CD14-positive monocyte (primary cell): ENCODE measurements at regions not wholly inside any gene's neighbourhood (a gene's known extent, or its start where the extent isn't known, plus 50 kb on each side); places are given as distances from the start of the nearest gene placed in this dataset.

Source experiments
- DNase-seq, 3 donors: peaks; one replicate each; pipeline ENCODE4 v3.0.0-alpha.2; 2011 to 2022
- H2AFZ ChIP-seq: 2 replicates; pipeline ENCODE4 v1.6.0; 2012; ENCODE audit warnings: mild to moderate bottlenecking, low read depth, low read length, inconsistent platforms; ENCODE audit not compliant: insufficient read depth, poor library complexity, severe bottlenecking
- H3K27ac ChIP-seq, 2 donors: 1 replicate in 1 of 2; 2 replicates in 1 of 2; pipeline ENCODE4 v1.5.1; 2012 to 2013; ENCODE audit warnings: low read length in 2 of 2, control low read depth in 1 of 2, inconsistent platforms in 1 of 2, low read depth in 1 of 2, mild to moderate bottlenecking in 1 of 2
- H3K27me3 ChIP-seq, 2 donors: one replicate each; pipeline versions ENCODE4 v1.6.0 to v1.6.1; 2011 to 2013; ENCODE audit warnings: low read length in 2 of 2; ENCODE audit not compliant: control insufficient read depth in 2 of 2, insufficient read depth in 2 of 2
- H3K36me3 ChIP-seq, 2 donors: replicated peaks in 1 of 2; 1 replicate in 1 of 2; 2 replicates in 1 of 2; pipeline versions ENCODE4 v1.5.1 to v1.6.1; 2012 to 2013; ENCODE audit warnings: low read length in 2 of 2, control low read depth in 1 of 2, inconsistent platforms in 1 of 2, mild to moderate bottlenecking in 1 of 2; ENCODE audit not compliant: insufficient read depth in 2 of 2, control insufficient read depth in 1 of 2
- H3K4me1 ChIP-seq, 2 donors: 1 replicate in 1 of 2; 2 replicates in 1 of 2; pipeline versions ENCODE4 v1.5.1 to v1.6.1; 2012 to 2013; ENCODE audit warnings: low read length in 2 of 2, control low read depth in 1 of 2, inconsistent platforms in 1 of 2, mild to moderate bottlenecking in 1 of 2, moderate library complexity in 1 of 2; ENCODE audit not compliant: insufficient read depth in 2 of 2, control insufficient read depth in 1 of 2
- H3K4me2 ChIP-seq: replicated peaks from 2 replicates; pipeline ENCODE3; 2012; ENCODE audit warnings: low read length, moderate library complexity, mild to moderate bottlenecking; ENCODE audit not compliant: poor library complexity, severe bottlenecking; ENCODE audit errors: extremely low read depth
- H3K4me3 ChIP-seq, 3 experiments: fragments of 200-600 bp in 1 of 3; sonication (generic) in 1 of 3; replicated peaks in 1 of 3; 1 replicate in 2 of 3; 2 replicates in 1 of 3; pipeline ENCODE4 v1.5.1; 2011 to 2013; ENCODE audit warnings: low read length in 3 of 3, mild to moderate bottlenecking in 3 of 3, control low read depth in 2 of 3, low read depth in 2 of 3, inconsistent platforms in 1 of 3, moderate library complexity in 1 of 3
- H3K79me2 ChIP-seq: 2 replicates; pipeline ENCODE4 v1.6.0; 2012; ENCODE audit warnings: mild to moderate bottlenecking, control low read depth, inconsistent platforms, low read length, moderate library complexity; ENCODE audit not compliant: insufficient read depth
- H3K9ac ChIP-seq: 2 replicates; pipeline ENCODE4 v1.6.0; 2017; ENCODE audit warnings: low read length, mild to moderate bottlenecking; ENCODE audit not compliant: insufficient read depth, poor library complexity, severe bottlenecking
- H3K9me3 ChIP-seq, 2 donors: replicated peaks in 1 of 2; 1 replicate in 1 of 2; 2 replicates in 1 of 2; pipeline versions ENCODE4 v1.5.1 to v1.6.1; 2012 to 2013; ENCODE audit warnings: low read length in 2 of 2, control low read depth in 1 of 2; ENCODE audit not compliant: control insufficient read depth in 1 of 2, insufficient read depth in 1 of 2
- H4K20me1 ChIP-seq: 2 replicates; pipeline ENCODE4 v1.6.0; 2012; ENCODE audit warnings: mild to moderate bottlenecking, low read length, control low read depth, moderate library complexity; ENCODE audit not compliant: insufficient read depth
- H3K27ac Mint-ChIP-seq, 7 donors: one replicate each; pipeline ENCODE4 v1.8.0; 2020; ENCODE audit warnings: mild to moderate bottlenecking in 7 of 7, mixed read lengths in 7 of 7, moderate library complexity in 6 of 7, inconsistent platforms in 2 of 7
- H3K27me3 Mint-ChIP-seq, 3 donors: one replicate each; pipeline ENCODE4 v1.8.0; 2021 to 2022; ENCODE audit warnings: low read depth in 3 of 3, mild to moderate bottlenecking in 3 of 3, mixed read lengths in 3 of 3, moderate library complexity in 3 of 3, inconsistent platforms in 1 of 3
- H3K36me3 Mint-ChIP-seq, 2 donors: one replicate each; pipeline ENCODE4 v1.8.0; 2020; ENCODE audit warnings: mixed read lengths in 2 of 2, inconsistent platforms in 1 of 2, mild to moderate bottlenecking in 1 of 2
- H3K4me1 Mint-ChIP-seq: one replicate; pipeline ENCODE4 v1.8.0; 2020; ENCODE audit warnings: mild to moderate bottlenecking, mixed read lengths
- H3K4me3 Mint-ChIP-seq, 2 donors: one replicate each; pipeline ENCODE4 v1.8.0; 2020; ENCODE audit warnings: mild to moderate bottlenecking in 2 of 2, mixed read lengths in 2 of 2, moderate library complexity in 1 of 2
- H3K9me3 Mint-ChIP-seq, 7 donors: one replicate each; pipeline ENCODE4 v1.8.0; 2020 to 2022; ENCODE audit warnings: mixed read lengths in 7 of 7, mild to moderate bottlenecking in 6 of 7, moderate library complexity in 6 of 7, inconsistent platforms in 2 of 7
- WGBS: methylation state at CpG from one replicate; pipeline ENCODE4 v1.1.5; 2013; ENCODE audit warnings: missing lambda C conversion rate; ENCODE audit not compliant: insufficient coverage; 5-methylcytosine and 5-hydroxymethylcytosine counted together
- intact Hi-C, 2 donors: fragments of 100-400 bp; cut with micrococcal nuclease; formaldehyde crosslinking; loops; one replicate each; pipeline versions ENCODE4 v1.15.0 to v1.15.1; 2023
- TF ChIP-seq, protein P1 (sequence below): fragments of 200-600 bp; IDR thresholded peaks from one replicate; pipeline ENCODE4 v1.8.0; 2022; ENCODE audit warnings: antibody characterized with exemption, mild to moderate bottlenecking

DNA sequence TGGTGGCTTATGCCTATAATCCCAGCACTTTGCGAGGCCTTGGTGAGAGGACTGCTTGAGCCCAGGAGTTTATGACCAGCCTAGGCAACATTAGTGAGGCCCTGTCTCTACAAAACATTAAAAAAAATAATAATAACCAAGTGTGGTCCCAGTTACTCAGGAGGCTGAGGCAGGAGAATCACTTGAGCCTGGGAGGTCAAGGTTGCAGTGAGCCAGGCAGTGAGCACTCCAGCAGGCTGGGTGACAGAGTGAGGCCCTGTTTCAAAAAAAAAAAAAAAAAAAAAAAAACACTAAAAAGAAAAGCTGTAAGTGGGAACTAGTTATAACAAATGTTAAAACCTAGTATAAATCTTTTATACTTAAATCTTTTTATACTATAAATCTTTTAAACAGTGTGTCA is 146.2 kb upstream of the ITGA4 start:
- peak overlapping the region in 4 of 7 donors; percentile 41 to 70 (median 62) for H3K27ac Mint-ChIP-seq
- H3K36me3 Mint-ChIP-seq: no peaks in the 10 kb centered on the region
- no peaks in the 10 kb centered on the region for H3K27me3 Mint-ChIP-seq
- Histone ChIP-seq H3K79me2 (no peaks in the 10 kb centered on the region), H3K27ac (peak overlapping the region; percentile 23 to 59), H3K9ac (no peak overlapping the region), H3K4me3 (no peak overlapping the region), H2AFZ (no peak overlapping the region), H3K4me1 (peaks cover 61 to 80% of the 10 kb centered on the region in 2 donors), H3K27me3 (no peaks in the 10 kb centered on the region), H4K20me1 (no peaks in the 10 kb centered on the region), H3K4me2 (no peak overlapping the region), H3K9me3 (no peaks in the 10 kb centered on the region), H3K36me3 (no peaks in the 10 kb centered on the region)
- DNase-seq: no peak
- H3K4me1 Mint-ChIP-seq: peaks cover 74% of the 10 kb centered on the region
- TF ChIP-seq, protein P1, sequence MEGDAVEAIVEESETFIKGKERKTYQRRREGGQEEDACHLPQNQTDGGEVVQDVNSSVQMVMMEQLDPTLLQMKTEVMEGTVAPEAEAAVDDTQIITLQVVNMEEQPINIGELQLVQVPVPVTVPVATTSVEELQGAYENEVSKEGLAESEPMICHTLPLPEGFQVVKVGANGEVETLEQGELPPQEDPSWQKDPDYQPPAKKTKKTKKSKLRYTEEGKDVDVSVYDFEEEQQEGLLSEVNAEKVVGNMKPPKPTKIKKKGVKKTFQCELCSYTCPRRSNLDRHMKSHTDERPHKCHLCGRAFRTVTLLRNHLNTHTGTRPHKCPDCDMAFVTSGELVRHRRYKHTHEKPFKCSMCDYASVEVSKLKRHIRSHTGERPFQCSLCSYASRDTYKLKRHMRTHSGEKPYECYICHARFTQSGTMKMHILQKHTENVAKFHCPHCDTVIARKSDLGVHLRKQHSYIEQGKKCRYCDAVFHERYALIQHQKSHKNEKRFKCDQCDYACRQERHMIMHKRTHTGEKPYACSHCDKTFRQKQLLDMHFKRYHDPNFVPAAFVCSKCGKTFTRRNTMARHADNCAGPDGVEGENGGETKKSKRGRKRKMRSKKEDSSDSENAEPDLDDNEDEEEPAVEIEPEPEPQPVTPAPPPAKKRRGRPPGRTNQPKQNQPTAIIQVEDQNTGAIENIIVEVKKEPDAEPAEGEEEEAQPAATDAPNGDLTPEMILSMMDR: no peak
- intact Hi-C loops: no loop called here
- 100% methylated on average over 1 of the region's 1 CpG for WGBS
- no peaks in the 10 kb centered on the region for H3K9me3 Mint-ChIP-seq
- H3K4me3 Mint-ChIP-seq: no peak overlapping the region

DNA sequence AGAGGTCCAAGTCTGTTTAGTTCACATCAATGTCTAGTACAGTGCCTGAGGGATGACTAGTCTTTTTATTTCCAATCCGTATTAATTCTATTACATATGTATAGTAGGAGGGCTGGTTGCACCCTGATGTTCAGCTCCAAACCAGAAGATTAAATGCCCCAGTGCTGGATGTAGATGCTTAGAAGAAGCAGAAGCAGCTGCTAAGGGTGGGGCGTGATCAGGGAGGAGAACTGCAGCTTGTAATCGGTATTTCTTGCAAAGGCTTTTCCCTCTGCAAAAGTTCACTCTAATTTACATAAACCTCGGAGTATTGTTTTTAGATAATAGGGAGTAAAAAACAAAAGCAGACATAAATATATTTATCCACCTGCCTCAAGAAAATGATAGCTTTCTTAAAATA is 145.3 kb upstream of the ITGA4 start:
- H3K4me2 ChIP-seq: peak overlapping the region; percentile 60
- H3K9me3 ChIP-seq: no peaks in the 10 kb centered on the region
- no CpG with 5 or more reads among the region's 4 CpGs for WGBS
- H3K27me3 ChIP-seq: no peaks in the 10 kb centered on the region
- H3K4me1 ChIP-seq: peaks cover 59 to 72% of the 10 kb centered on the region in 2 donors
- Mint-ChIP-seq H3K4me1 (peaks cover 66% of the 10 kb centered on the region), H3K4me3 (peak overlapping the region; percentile 68 to 77), H3K36me3 (no peaks in the 10 kb centered on the region), H3K27ac (peak overlapping the region; percentile 75 to 94 (median 85)), H3K9me3 (no peaks in the 10 kb centered on the region), H3K27me3 (no peaks in the 10 kb centered on the region)
- peak overlapping the region; percentile 41 for H2AFZ ChIP-seq
- H3K79me2 ChIP-seq: no peaks in the 10 kb centered on the region
- intact Hi-C loops: no loop called here
- H3K36me3 ChIP-seq: no peaks in the 10 kb centered on the region
- DNase-seq: peak; percentile 15 to 31 (median 24)
- peak overlapping the region; percentile 6 to 61 (median 27) for H3K4me3 ChIP-seq
- no peak overlapping the region for H3K9ac ChIP-seq
- TF ChIP-seq, protein P1: no peak
- no peaks in the 10 kb centered on the region for H4K20me1 ChIP-seq
- H3K27ac ChIP-seq: peak overlapping the region in 1 of 2 donors; percentile 76
